ENCODE measurements at regions not wholly inside any gene's neighbourhood (a gene's known extent, or its start where the extent isn't known, plus 50 kb on each side); places are given as distances from the start of the nearest gene placed in this dataset.

- Histone ChIP-seq H3K4me3 (ENCODE audit: insufficient read depth in 1 of 2, low read depth in 1 of 2, low read length in 2 of 2) (no peak overlapping the region), H2AFZ (ENCODE audit: low read depth, low read length) (no peak overlapping the region), H3K4ac (ENCODE audit: low read depth in 1 of 2, low read length in 2 of 2) (no peak overlapping the region), H2BK15ac (ENCODE audit: low read depth, poor library complexity, severe bottlenecking) (no peak overlapping the region), H4K91ac (ENCODE audit: low read length) (no peak overlapping the region), H3K36me3 (ENCODE audit: control insufficient read depth in 1 of 2, insufficient read depth in 2 of 2, low read depth in 1 of 2, low read length in 2 of 2) (no peaks in the 10 kb centered on the region), H2AK5ac (ENCODE audit: low read length, severe bottlenecking) (no peak overlapping the region), H3K14ac (ENCODE audit: low read length in 2 of 2) (no peak overlapping the region), H3K4me1 (ENCODE audit: control insufficient read depth, insufficient read depth, low read depth, low read length) (peaks cover 3% of the 10 kb centered on the region), H2BK120ac (ENCODE audit: low read depth, low read length) (no peak overlapping the region), H3K79me1 (replicated peaks; ENCODE audit: low read length, poor library complexity, severe bottlenecking) (no peaks in the 10 kb centered on the region), H3K23ac (ENCODE audit: low read length in 2 of 2) (no peak overlapping the region), H3K18ac (ENCODE audit: low read depth in 1 of 2, low read length in 2 of 2) (no peak overlapping the region), H3K27me3 (ENCODE audit: control insufficient read depth in 1 of 2, insufficient read depth in 1 of 2, low read length in 2 of 2) (no peaks in the 10 kb centered on the region), H2BK12ac (ENCODE audit: low read length in 2 of 2) (no peak overlapping the region), H3K9me3 (ENCODE audit: control insufficient read depth, low read length) (no peaks in the 10 kb centered on the region), H2BK5ac (ENCODE audit: low read depth, low read length, poor library complexity, severe bottlenecking) (no peak overlapping the region), H3K4me2 (ENCODE audit: low read length, poor library complexity, severe bottlenecking) (no peak overlapping the region), H3K27ac (ENCODE audit: low read length, poor library complexity, severe bottlenecking) (no peak overlapping the region), H4K8ac (ENCODE audit: low read length) (no peak overlapping the region), H3K9ac (ENCODE audit: low read length) (no peak overlapping the region)
- WGBS, result 60% methylated on average over 1 of the region's 2 CpGs
- no peak for DNase-seq
Measured at GRCh38 chr4:34258176-34258575, 1986.1 kb downstream of the ARAP2 start.

- DNase-seq, result no peak
- H3K9me3 ChIP-seq (ENCODE audit: control insufficient read depth, low read length), result no peaks in the 10 kb centered on the region
- no peak overlapping the region for H2AFZ ChIP-seq (ENCODE audit: low read depth, low read length)
- no peak overlapping the region for H2BK12ac ChIP-seq (ENCODE audit: low read length in 2 of 2)
- H4K91ac ChIP-seq (ENCODE audit: low read length), result no peak overlapping the region
- H2AK5ac ChIP-seq (ENCODE audit: low read length, severe bottlenecking), result no peak overlapping the region
- peak overlapping the region in 1 of 2 experiments; percentile 49 for H3K14ac ChIP-seq (ENCODE audit: low read length in 2 of 2)
- no peak overlapping the region for H3K18ac ChIP-seq (ENCODE audit: low read depth in 1 of 2, low read length in 2 of 2)
- H3K4ac ChIP-seq (ENCODE audit: low read depth in 1 of 2, low read length in 2 of 2), result no peak overlapping the region
- H3K27me3 ChIP-seq (ENCODE audit: control insufficient read depth in 1 of 2, insufficient read depth in 1 of 2, low read length in 2 of 2), result no peaks in the 10 kb centered on the region
- no peak overlapping the region for H3K9ac ChIP-seq (ENCODE audit: low read length)
- no peak overlapping the region for H2BK15ac ChIP-seq (ENCODE audit: low read depth, poor library complexity, severe bottlenecking)
- H2BK120ac ChIP-seq (ENCODE audit: low read depth, low read length), result no peak overlapping the region
- WGBS, result 70% methylated on average over 2 of the region's 2 CpGs
- no peak overlapping the region for H3K27ac ChIP-seq (ENCODE audit: low read length, poor library complexity, severe bottlenecking)
- no peak overlapping the region for H3K4me3 ChIP-seq (ENCODE audit: insufficient read depth in 1 of 2, low read depth in 1 of 2, low read length in 2 of 2)
- H2BK5ac ChIP-seq (ENCODE audit: low read depth, low read length, poor library complexity, severe bottlenecking), result no peak overlapping the region
- H3K4me1 ChIP-seq (ENCODE audit: control insufficient read depth, insufficient read depth, low read depth, low read length), result peaks cover 3% of the 10 kb centered on the region
- H3K23ac ChIP-seq (ENCODE audit: low read length in 2 of 2), result no peak overlapping the region
- H4K8ac ChIP-seq (ENCODE audit: low read length), result no peak overlapping the region
- H3K4me2 ChIP-seq (ENCODE audit: low read length, poor library complexity, severe bottlenecking), result no peak overlapping the region
- H3K79me1 ChIP-seq (replicated peaks; ENCODE audit: low read length, poor library complexity, severe bottlenecking), result no peaks in the 10 kb centered on the region
- H3K36me3 ChIP-seq (ENCODE audit: control insufficient read depth in 1 of 2, insufficient read depth in 2 of 2, low read depth in 1 of 2, low read length in 2 of 2), result no peaks in the 10 kb centered on the region
Measured at GRCh38 chr4:34261799-34262314, 1982.5 kb downstream of the ARAP2 start.

GRCh38 chr4:34269613-34270012, 1974.7 kb downstream of the ARAP2 start:
- H3K79me1 ChIP-seq (replicated peaks; ENCODE audit: low read length, poor library complexity, severe bottlenecking), result no peaks in the 10 kb centered on the region
- no peak overlapping the region for H3K4ac ChIP-seq (ENCODE audit: low read depth in 1 of 2, low read length in 2 of 2)
- no peak overlapping the region for H3K27ac ChIP-seq (ENCODE audit: low read length, poor library complexity, severe bottlenecking)
- no peak for DNase-seq
- no peaks in the 10 kb centered on the region for H3K4me1 ChIP-seq (ENCODE audit: control insufficient read depth, insufficient read depth, low read depth, low read length)
- no peak overlapping the region for H3K9ac ChIP-seq (ENCODE audit: low read length)
- H3K4me3 ChIP-seq (ENCODE audit: insufficient read depth in 1 of 2, low read depth in 1 of 2, low read length in 2 of 2), result no peak overlapping the region
- no peak overlapping the region for H3K4me2 ChIP-seq (ENCODE audit: low read length, poor library complexity, severe bottlenecking)
- no peak overlapping the region for H2BK15ac ChIP-seq (ENCODE audit: low read depth, poor library complexity, severe bottlenecking)
- H4K8ac ChIP-seq (ENCODE audit: low read length), result no peak overlapping the region
- no peak overlapping the region for H2AK5ac ChIP-seq (ENCODE audit: low read length, severe bottlenecking)
- no peak overlapping the region for H2BK12ac ChIP-seq (ENCODE audit: low read length in 2 of 2)
- H2BK120ac ChIP-seq (ENCODE audit: low read depth, low read length), result no peak overlapping the region
- H4K91ac ChIP-seq (ENCODE audit: low read length), result no peak overlapping the region
- no CpG with 5 or more reads among the region's 1 CpG for WGBS
- H2BK5ac ChIP-seq (ENCODE audit: low read depth, low read length, poor library complexity, severe bottlenecking), result no peak overlapping the region
- no peaks in the 10 kb centered on the region for H3K9me3 ChIP-seq (ENCODE audit: control insufficient read depth, low read length)
- H3K18ac ChIP-seq (ENCODE audit: low read depth in 1 of 2, low read length in 2 of 2), result no peak overlapping the region
- H3K27me3 ChIP-seq (ENCODE audit: control insufficient read depth in 1 of 2, insufficient read depth in 1 of 2, low read length in 2 of 2), result no peaks in the 10 kb centered on the region
- no peak overlapping the region for H2AFZ ChIP-seq (ENCODE audit: low read depth, low read length)
- no peak overlapping the region for H3K23ac ChIP-seq (ENCODE audit: low read length in 2 of 2)
- no peaks in the 10 kb centered on the region for H3K36me3 ChIP-seq (ENCODE audit: control insufficient read depth in 1 of 2, insufficient read depth in 2 of 2, low read depth in 1 of 2, low read length in 2 of 2)
- no peak overlapping the region for H3K14ac ChIP-seq (ENCODE audit: low read length in 2 of 2)

GRCh38 chr4:34271479-34272355, 1972.6 kb downstream of the ARAP2 start:
- Histone ChIP-seq H3K4me3 (ENCODE audit: insufficient read depth in 1 of 2, low read depth in 1 of 2, low read length in 2 of 2) (no peak overlapping the region), H3K79me1 (replicated peaks; ENCODE audit: low read length, poor library complexity, severe bottlenecking) (no peaks in the 10 kb centered on the region), H3K14ac (ENCODE audit: low read length in 2 of 2) (no peak overlapping the region), H2BK15ac (ENCODE audit: low read depth, poor library complexity, severe bottlenecking) (no peak overlapping the region), H2BK12ac (ENCODE audit: low read length in 2 of 2) (no peak overlapping the region), H3K4me1 (ENCODE audit: control insufficient read depth, insufficient read depth, low read depth, low read length) (no peaks in the 10 kb centered on the region), H3K27me3 (ENCODE audit: control insufficient read depth in 1 of 2, insufficient read depth in 1 of 2, low read length in 2 of 2) (no peaks in the 10 kb centered on the region), H3K36me3 (ENCODE audit: control insufficient read depth in 1 of 2, insufficient read depth in 2 of 2, low read depth in 1 of 2, low read length in 2 of 2) (no peaks in the 10 kb centered on the region), H2AFZ (ENCODE audit: low read depth, low read length) (no peak overlapping the region), H2BK120ac (ENCODE audit: low read depth, low read length) (no peak overlapping the region), H3K4ac (ENCODE audit: low read depth in 1 of 2, low read length in 2 of 2) (no peak overlapping the region), H3K23ac (ENCODE audit: low read length in 2 of 2) (no peak overlapping the region), H3K9me3 (ENCODE audit: control insufficient read depth, low read length) (no peaks in the 10 kb centered on the region), H3K27ac (ENCODE audit: low read length, poor library complexity, severe bottlenecking) (no peak overlapping the region), H2AK5ac (ENCODE audit: low read length, severe bottlenecking) (no peak overlapping the region), H4K8ac (ENCODE audit: low read length) (no peak overlapping the region), H3K18ac (ENCODE audit: low read depth in 1 of 2, low read length in 2 of 2) (no peak overlapping the region), H3K9ac (ENCODE audit: low read length) (no peak overlapping the region), H3K4me2 (ENCODE audit: low read length, poor library complexity, severe bottlenecking) (no peak overlapping the region), H4K91ac (ENCODE audit: low read length) (no peak overlapping the region), H2BK5ac (ENCODE audit: low read depth, low read length, poor library complexity, severe bottlenecking) (no peak overlapping the region)
- no peak for DNase-seq
- 96% methylated on average over 4 of the region's 5 CpGs for WGBS
